Activated CD4-positive, alpha-beta T cell treated with anti-CD3 and anti-CD28 coated beads for 24 hours (primary cell): ENCODE measurements at regions not wholly inside any gene's neighbourhood (a gene's known extent, or its start where the extent isn't known, plus 50 kb on each side); places are given as distances from the start of the nearest gene placed in this dataset.
"Not testable (repeated sequence)": the region's sequence is repeated elsewhere in the genome, so short reads cannot be mapped to it uniquely, and the experiment has no call there.

ENCODE experiments used
- DNase-seq, 2 donors: peaks; one replicate each; pipeline ENCODE4 v3.0.0-alpha.2; 2020; ENCODE audit warnings: low read depth in 2 of 2

DNA sequence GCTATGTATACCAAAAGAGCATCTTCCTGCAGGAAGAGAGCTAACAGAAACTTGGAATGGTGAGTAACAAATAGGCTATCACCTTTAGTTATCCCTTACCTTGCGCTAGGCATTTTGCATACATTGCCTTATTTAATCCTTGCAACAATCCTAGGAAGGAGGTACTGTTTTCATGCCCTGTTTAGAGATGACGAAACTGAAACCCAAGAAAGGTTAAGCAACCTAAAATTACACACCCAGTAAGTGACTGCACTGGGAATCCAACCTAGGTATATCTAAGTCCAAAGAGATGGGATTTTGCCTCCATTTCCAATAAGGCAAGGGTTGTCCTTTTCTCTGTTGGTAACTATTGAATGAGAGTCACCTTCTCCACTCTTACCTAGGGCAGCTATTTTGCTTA lies 144.5 kb downstream of the TM2D1 start:
- DNase-seq: no peak

DNA sequence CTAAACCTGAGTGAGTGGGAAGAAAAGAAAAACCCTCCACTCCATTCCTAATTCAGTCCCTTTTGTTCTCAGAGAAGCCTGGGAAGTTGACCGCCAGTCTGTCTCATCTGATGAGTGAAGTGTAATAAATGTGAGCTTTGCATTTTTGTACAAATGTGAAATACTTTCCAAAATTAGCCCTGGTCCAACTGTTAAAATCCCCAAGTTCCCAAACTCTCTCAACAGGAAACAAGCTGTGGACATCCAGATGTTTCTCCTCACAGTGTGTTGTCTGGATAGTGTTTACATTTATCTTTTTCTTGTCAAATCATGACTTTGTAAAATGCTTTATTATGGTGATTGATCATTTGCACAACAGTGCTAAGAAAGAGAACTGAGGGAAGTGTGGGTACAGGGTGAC lies 145.1 kb downstream of the TM2D1 start:
- no peak for DNase-seq

DNA sequence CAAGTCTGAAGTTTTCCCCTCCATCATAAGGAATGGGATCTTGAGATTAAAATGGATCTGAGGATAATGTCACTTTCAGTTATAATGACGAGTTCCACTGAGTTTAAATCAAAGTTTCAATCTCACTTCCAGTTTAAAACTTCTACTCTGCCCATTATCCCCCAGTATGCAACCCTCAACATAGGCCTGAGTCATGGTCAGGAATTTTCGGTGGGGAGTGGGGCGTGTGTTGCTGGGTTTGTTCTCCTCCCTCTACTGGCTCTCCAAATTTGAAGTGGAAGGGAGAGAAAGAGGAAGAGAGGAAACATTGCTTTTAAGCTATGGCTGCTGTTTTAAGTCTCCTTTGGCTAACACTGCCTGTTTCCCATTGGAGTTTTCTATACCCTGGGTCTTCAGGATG lies 152.9 kb downstream of the TM2D1 start:
- DNase-seq: no peak

DNA sequence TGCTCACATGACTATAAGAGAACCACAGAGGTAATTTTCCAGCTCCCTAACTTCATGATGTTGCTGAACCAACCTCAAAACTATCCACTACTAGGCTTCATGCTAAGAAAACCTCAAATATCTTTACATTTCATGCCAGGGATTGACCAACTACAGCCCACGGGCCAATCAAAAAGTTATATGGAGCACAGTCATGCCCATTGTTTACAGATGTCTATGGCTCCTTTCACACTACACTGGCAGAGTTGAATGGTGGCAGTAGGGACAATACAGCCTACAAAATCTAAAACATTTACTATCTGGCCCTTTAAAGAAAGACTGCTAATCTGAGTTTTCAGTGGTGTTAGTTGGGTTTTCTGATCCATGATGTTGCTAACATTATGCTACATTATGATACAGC lies 154.8 kb downstream of the TM2D1 start:
- no peak for DNase-seq

DNA sequence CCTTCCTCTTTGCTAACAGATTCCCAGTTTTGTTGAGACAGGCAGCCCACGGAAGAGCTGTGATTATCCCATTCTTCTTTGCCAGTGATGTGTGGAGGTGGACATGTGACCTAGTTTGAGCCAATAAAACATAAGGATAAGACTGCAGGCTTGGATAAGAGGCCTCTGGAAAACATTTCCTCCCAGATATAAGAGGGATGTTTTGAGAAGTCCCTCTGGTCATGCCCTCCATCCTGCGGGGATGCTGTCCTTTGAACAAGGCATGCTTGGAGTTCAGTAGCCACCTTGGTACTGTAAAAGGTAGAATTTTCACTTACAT lies 155.7 kb downstream of the TM2D1 start:
- no peak for DNase-seq

DNA sequence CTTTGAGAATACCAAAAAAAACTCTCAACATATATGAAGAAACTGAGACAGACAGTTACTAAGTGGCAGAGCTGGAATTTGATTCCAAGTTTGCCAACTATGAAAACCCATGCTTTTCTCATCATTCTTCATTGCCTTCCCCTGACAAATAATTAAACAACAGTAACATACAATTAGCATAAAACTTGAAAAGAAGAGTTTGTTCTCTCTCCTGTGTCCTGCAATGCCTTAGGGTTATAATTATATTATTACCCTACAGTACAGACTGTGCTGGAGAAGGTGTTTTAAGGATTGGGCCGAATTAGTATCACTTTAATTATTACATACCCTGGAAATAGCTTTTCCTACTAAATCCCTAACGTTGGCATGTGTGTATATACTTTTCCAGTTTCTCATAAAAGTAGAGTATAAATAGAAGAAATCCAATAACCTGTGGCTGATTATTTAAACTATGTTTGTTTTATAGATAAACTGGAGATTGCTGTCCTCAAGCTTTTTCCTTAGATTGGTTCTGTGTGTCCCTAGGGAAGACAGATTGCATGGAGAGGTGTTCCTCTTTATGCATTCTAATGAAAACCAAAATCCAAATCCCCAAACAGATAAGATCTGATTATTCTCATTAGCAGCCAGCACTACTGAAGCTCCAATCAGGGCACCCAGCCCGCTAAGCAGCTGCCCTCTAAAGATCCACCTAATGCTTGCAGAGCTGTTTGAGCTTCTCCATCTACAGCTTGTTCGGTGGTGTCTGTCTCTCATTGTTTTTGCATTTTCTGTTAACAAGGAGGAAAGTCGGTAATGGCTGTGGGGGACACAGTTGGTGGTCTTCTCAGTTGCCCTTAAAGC lies 156.3 kb downstream of the TM2D1 start:
- DNase-seq: no peak

DNA sequence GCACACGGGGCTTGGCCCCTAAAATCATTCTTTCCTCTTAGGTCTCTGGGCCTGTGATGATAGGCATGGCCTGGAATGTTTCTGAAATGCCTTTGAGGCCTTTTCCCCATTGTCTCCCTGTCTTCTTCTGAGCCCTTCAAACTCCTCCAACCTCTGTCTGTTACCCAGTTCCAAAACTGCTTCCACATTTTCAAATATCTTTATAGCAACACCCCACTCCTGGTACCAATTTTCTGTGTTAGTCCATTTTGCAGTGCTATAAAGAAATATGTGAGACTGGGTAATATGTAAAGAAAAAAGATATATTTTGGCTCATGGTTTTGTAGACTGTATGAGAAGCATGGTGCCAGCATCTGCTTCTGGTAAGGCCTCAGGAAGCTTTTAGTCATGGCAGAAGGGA lies 158.8 kb downstream of the TM2D1 start:
- DNase-seq: no peak

DNA sequence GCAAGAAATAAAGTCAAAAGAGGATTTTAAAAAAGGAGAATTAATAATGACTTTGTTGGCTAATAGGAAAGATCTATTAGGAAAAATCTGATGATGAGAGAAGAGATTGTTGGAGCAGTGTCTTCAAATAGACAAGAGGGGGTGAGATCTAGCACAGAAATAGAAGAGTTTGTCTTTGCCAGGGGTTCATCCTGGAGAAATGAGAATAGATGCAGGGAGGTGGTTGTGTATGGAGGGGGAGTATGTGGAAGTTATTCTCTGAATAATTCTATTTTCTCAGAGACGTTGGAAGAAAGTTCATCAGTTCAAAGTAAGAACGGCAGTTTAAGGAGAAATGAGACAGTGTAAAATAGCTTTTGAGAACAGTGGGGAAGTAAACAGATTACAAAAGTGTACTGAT lies 161.3 kb downstream of the TM2D1 start:
- DNase-seq: no peak

DNA sequence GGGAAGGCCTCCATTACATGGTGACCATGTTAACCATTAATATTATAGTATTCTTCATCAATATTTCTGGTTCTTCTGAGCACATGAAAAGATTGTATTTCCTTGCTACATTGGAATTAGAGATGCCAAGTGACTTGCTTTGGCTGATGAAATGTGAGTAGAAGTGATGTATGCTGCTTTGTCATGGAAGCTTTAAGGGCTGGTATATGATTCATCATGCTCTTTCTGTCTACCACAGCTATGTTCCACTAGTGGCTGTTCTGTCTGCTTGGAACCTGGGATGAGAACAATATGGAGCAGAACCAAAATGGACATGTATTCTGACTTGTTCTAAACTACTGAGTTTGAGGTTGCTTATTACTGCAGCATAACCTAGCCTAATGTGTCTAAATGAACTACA lies 163.3 kb downstream of the TM2D1 start:
- DNase-seq: no peak

DNA sequence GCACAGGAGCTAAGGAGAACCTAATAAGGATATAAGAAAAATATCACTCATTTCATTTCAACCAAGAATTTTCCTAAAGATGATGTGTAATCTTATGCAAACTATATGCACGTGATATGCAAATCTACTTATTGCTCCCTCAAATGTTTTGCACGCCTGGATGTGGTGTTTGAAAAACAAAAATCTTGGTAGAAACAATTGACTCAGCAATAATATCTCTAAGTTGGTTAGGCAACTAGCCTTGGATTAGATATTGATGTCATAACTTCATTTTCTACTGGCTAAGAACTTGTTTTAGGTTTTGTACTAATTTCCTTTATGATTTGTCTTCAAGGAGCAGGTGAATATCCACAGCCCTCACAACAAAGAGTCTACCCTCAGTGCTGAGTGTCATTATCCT lies 164.6 kb downstream of the TM2D1 start:
- DNase-seq: no peak

DNA sequence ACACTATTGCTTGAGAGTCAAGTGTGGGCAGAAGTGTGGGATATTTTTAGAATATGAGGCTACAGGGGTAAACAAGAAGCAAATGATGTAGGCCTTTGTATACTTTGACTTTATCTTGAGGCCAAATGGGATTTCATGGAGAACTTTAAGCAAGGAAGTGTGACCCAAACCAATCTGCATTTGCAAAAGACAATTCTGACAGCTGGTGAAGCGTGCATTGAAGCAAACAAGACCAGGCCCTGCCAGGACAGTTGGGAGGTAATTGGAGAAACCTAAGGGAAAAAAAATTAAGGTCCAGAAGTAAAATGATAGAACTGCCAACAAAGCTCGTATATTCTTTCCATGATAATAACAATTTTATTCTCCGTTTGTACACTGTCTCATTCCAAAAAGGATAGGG lies 168.3 kb downstream of the TM2D1 start:
- DNase-seq: no peak

DNA sequence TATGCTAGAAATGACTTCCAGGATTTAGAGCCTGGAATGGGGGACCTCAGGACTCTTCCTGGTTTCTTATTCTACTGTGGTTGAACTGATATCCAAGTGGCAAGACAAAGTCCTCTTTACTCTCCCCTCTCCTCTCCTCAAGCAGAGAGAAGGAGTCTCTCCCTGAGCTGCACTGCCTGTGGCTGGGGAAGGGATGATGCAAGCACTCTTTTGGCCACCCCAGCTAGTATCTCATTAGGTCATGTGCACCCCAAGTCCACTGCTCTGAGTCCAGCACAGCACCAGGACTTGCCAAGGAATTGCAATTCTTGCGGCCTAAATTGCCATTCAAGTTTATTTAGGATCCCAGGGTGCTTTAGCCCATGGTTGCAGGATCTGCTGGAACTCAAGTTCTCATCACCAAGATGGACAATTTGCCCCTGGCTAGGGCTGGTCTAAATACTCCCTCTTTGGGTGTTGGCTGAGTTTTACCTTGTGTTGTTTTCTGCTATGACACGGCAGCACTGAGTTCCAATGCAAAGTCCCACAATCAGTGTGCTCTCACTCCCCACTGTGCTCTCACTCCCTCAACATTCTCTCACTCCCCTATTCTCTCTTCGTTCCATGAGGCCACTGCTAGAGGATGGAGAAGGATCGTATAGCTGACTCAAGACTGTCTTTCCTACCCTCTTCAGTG lies 172.2 kb downstream of the TM2D1 start:
- DNase-seq: no peak

DNA sequence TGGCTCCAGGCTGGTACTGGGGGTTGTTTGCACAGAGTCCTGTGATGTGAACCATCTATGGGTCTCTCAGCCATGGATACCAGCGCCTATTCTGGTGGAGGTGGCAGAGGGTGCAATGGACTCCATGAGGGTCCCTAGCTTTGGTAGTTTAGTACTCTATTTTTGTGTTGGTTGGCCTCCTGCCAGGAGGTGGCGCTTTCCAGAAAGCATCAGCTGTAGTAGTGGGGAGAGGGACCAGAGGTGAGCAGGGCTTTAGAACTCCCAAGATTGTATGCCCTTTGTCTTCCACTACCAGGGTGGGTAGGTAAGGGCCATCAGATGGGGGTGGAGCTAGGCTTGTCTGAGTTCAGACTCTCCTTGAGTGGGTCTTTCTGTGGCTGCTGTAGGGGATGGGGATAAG lies 177.6 kb downstream of the TM2D1 start:
- peak in 1 of 2 donors; percentile 1 for DNase-seq

DNA sequence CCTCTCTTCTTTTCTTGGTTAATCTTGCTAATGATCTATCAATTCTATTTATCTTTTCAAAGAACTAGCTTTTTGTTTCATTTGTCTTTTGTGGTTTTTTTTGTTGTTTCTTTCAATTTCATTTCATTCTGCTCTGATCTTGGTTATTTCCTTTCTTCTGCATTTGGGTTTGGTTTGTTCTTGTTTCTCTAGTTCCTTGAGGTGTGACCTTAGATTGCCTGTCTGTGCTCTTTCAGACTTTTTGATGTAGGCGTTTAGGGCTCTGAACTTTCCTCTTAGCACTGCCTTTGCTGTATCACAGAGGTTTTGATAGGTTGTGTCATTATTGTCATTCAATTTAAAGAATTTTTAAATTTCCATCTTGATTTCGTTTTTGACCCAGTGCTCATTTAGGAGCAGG lies 180.1 kb downstream of the TM2D1 start:
- not testable (repeated sequence) for DNase-seq

DNA sequence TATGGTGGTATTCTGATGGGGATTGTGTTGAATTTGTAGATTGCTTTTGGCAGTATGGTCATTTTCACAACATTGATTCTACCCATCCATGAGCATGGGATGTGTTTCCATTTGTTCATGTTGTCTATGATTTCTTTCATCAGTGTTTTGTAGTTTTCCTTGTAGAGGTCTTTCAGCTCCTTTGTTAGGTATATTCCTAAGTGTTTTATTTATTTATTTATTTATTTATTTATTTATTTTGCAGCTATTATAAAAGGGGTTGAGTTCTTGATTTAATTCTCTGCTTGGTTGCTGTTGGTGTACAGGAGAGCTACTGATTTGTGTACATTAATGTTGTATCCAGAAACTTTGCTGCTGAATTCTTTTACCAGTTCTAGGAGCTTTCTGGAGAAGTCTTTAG lies 181.4 kb downstream of the TM2D1 start:
- not testable (repeated sequence) for DNase-seq

DNA sequence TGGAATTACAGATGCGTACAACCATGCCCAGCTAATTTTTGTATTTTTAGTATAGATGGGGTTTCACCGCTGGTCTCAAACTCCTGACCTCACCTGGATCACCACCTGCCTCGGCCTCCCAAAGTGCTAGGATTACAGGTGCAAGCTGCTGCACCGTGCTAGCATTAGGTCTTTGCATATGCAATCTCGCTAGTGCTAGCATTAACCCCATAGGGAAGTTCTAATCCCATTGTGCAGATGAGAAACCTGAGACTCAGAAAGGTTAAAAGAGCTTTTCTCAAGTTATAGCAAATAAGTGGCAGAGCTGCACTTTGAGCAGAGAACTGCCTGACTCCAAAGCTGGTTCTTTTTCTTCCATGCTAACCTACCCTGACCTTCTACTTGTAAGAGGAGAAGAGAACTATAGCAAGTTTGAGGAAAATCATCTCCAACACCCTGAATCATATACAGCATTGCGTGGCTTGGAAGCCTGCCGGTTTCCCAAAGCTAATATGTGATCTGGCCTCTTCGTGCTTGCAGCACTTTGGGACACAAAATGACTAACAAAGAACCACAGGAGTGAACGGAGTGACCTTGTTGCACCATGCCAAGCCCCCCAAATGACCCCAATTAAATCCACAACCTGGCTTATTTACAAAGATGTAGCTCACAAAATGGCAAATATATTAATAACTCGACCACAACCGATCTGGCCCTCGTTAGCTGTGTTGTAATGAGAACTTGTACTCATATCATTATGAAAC lies 185.1 kb downstream of the TM2D1 start:
- DNase-seq: no peak

DNA sequence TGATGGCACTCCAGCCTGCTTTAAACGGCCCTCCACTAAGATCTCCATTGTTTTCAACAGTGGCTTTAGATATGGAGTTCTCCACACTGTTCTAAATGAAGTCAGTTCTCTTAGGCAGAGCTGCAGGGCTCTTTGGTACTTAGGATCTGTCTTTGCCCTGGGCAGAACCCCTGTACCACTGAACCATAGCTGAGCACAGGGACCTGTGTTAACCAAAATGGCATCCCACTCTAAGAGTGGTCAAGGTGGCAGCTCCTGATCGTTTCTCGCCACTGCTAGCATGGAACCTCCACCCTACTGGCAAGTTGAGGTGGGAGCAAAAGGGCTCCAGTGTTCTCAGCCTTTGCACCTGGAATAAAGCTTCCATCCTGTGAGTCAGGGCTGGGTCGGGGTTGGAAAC lies 186.7 kb downstream of the TM2D1 start:
- DNase-seq: no peak

DNA sequence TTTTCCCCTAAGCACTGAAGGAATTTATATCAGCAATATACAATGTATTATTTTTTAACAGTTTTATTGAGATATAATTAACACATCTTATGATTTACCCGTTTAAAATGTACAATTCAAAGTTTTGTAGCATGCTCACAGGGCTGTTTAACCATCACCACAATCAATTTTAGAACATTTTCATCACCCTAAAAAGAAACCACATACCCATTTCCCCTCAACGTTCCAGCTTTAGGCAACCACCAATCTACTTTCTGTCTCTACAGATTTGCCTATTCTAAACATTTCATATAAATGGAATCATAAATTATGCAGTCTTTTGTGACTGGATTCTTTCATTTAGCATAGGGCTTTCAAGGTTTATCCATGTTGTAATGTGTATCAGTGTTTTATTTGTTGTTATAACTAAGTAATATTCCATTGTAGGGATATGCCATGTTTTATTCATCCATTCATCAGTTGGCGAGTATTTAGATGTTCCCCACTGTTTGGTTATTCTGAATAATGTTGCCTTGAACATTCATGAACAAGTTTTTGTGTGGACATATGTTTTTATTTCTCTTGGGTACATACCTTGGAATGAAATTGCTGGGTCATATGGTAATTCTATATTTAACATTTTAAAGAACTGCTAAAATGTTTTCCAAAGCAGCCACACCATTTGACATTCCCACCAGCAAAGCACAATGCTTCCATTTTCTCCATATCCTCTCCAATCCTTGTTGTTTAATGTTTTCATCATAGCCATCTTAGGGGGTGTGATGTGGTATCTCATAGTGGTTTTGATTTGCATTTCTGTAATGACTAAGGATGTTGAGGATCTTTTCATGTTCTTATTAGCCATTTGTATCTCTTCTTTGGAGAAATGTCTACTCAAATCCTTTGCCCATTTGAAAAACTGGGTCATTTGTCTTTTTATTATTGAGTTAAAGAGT lies 188.5 kb downstream of the TM2D1 start:
- no peak for DNase-seq

DNA sequence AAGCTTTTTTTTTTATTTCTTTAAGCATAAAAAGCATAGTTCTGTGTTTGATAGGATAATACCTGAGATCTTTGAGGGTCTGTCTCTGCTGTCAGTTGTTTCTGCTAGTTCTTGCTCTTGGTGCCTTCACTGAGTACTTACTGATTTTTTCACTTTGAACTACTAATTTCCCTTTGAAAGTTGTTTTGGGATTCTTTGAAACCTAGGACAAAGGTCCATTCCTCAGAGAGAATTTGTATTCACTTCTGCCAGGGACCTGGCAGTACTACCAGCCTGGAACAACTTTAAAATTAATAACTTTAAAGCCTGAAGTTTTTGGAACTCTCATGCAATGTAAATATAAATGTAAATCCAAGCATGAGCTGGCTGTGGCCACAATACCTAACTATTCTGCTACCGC lies 190.1 kb downstream of the TM2D1 start:
- no peak for DNase-seq

DNA sequence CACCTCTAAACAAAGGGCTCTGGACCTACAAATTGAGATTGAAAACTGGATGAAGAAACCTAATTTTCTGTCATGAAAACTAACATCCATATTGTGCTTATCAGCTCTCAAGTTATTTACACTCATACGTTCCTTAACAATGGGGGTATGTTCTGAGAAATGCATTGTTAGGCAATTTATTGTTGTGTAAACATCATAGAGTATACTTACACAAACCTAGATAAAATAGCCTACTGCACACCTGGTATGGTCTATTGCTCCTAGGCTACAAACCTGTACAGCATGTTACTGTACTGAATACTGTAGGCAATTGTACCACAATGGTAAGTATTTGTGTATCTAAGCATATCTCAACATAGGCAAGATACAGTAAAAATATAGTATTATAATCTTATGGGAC lies 191.4 kb downstream of the TM2D1 start:
- DNase-seq: no peak

DNA sequence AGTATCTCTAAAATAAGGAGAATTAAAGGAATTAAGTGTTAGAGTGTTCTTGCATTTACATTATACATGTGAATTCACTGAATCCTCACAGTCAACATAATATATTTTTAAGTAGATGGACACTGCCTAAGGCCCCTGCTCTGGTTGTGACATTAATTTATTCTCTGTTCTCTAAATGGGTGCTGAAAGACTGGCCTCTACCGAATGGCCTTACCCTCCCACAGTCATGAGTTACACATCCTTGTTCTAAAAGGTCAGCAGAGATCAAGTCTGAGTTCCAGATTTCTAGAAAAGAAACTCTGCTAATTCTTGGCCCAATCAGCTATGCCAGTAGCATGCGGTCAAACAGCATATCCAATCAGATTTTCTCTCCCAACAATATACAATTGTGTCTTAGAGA lies 193.2 kb downstream of the TM2D1 start:
- DNase-seq: no peak
